GM19395 (cell line): ENCODE measurements at regions not wholly inside any gene's neighbourhood (a gene's known extent, or its start where the extent isn't known, plus 50 kb on each side); places are given as distances from the start of the nearest gene placed in this dataset.
"Not testable (repeated sequence)": the region's sequence is repeated elsewhere in the genome, so short reads cannot be mapped to it uniquely, and the experiment has no call there.

Source experiments
- ATAC-seq: cut with Tn5 transposase; IDR thresholded peaks from one replicate; pipeline ENCODE4 v1.9.1; 2021; ENCODE audit warnings: mild to moderate bottlenecking, moderate library complexity; ENCODE audit not compliant: unreplicated experiment

DNA sequence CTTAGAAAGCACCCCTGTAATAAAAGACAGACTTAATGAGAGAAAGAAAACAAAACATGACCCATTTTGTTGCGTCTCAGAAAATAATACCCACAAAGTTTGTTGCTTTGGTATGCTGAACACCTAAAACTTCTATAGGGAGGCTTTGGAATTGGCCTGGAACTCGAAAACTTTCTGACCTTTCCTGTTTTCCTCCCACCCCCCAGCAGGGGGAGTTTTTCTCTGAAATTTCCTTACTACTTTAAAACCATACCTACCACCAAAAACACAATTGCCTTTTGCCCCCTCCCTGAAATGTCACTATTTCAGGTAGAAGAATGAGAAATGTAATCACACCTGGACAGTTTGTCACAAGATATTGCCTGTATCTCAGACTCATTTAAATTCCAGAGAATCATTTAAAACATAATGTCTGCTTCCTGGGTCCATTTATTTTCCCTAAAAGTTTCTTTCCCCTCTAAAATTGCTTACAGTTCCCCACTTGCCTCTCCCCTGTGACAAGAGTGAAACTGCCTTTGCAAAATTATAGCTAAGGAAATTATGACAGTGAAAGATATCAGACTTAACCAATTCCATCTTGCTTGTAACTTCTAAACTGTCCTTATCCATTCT is 2700.2 kb downstream of the PCDH9 start:
- no peak for ATAC-seq

DNA sequence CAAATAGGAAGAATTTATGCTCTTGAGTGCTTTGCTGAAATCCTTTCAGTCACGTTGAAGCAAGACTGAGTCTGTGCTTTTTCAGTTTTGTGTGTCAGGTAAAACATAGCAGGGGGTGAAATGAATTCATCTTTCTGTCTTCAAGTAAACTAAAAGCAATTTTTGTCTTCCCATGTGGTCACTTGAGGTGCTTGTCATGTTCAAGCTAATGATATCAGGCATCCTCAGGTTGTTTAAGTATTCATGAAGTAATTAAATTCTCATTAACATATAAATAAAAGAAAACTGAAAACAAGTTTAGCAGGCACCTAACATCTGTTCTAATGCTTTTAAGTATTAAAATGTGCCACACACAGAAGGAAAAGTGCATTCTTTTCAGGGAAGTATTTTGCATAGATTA is 2701.3 kb downstream of the PCDH9 start:
- ATAC-seq = no peak

DNA sequence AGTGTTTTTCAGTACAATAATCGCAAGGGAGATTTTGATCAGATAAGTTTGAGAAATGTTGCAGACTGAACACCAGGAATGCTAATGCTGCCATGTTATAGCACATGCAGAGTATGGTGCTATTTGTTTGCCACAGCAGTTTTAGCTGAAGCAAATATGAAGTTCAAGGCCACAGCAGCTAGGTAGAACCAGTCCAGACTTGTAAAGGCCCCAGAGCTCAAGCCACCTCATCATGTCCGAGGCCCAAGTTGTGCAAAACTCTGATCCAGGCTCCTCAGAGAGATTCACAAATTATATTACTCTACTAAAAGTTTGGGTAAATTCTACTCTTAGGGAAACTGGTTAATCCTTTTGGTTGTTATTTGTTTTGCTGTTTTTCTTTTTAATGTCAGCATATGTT is 2702.6 kb downstream of the PCDH9 start:
- ATAC-seq = no peak

- no peak for ATAC-seq
Observed at GRCh38 chr13:64525687-64526086, 2704.4 kb downstream of the PCDH9 start.

GRCh38 chr13:64510747-64511146 is 2719.4 kb downstream of the PCDH9 start:
- no peak for ATAC-seq

DNA sequence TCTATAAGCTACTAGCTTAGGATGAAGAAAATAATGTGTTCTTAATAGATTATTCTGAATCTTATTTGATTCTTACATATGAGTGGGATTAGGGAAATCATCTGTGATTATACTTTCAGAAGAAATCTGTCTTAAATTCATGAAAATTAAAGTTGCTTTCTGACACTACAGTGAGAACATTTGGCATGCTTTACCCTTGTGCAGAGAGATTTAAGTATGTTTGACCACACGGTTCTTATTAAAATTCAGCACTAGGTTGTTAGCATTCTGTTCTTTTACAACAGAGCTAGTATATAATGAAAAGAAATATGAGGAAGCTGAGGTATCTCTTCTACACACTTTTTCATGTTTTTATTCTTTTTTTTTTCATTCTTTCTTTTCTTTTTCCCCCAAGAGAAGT is 2723.9 kb downstream of the PCDH9 start:
- no peak for ATAC-seq

- ATAC-seq = no peak
Observed at GRCh38 chr13:64505336-64505910, 2724.7 kb downstream of the PCDH9 start.

GRCh38 chr13:64488731-64489130 is 2741.4 kb downstream of the PCDH9 start:
- ATAC-seq = no peak

DNA sequence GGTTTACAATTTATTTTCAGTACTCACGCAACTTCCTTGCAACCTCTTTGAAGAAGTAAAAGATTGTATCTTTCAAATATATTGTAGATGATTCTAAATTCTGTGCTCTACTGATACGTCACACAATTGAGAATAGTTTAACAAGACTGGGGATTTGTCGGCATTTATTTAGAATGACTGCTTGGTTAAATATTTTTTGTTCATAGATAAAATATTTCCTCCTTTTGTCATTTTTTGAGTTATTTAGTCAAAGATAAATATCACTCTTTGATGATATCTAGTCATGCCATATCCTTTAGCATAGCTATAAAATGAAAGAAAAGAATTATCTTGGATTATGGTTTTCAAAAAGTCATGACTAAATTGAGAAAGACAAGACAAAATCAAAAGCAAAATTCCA is 2747.8 kb downstream of the PCDH9 start:
- no peak for ATAC-seq

GRCh38 chr13:64480672-64481071 is 2749.5 kb downstream of the PCDH9 start:
- no peak for ATAC-seq

DNA sequence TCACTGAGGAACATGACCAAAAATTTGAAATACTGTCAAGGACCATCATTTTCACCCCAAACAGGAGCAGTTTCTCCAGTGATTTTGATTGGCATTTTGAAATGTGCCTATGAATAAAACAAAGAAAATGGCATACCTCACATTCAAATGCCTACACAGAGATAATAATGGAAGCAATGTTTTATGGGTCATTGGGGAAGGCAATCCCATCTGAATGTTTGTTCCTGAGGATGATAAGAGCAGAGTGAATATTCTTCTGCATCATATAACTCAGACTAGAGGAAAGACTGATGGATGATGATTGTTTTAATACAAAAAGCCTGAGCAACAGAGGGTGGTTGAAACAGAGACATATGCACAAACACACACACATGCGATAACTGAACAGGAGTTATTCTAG is 2749.9 kb downstream of the PCDH9 start:
- no peak for ATAC-seq

DNA sequence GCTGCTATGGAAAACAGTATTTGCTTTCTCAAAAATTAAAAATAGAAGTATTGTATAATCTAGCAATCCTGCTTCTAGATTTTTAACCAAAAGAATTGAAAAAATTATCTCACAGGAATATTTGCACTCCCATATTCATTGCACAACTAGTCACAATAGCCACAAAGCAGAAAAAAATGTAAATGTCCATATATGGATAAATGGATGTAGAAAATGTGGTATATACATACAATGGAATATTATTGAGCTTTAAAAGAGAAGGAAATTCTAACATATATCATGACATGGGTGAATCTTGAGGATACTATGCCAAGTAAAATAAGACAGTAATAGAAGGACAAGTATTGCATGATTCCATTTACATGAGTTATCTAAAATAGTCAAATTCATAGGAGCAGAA is 2753.0 kb downstream of the PCDH9 start:
- ATAC-seq = no peak

GRCh38 chr13:64476041-64476568 is 2754.0 kb downstream of the PCDH9 start:
- not testable (repeated sequence) for ATAC-seq

- ATAC-seq = no peak
Observed at GRCh38 chr13:64471916-64472315, 2758.2 kb downstream of the PCDH9 start.

DNA sequence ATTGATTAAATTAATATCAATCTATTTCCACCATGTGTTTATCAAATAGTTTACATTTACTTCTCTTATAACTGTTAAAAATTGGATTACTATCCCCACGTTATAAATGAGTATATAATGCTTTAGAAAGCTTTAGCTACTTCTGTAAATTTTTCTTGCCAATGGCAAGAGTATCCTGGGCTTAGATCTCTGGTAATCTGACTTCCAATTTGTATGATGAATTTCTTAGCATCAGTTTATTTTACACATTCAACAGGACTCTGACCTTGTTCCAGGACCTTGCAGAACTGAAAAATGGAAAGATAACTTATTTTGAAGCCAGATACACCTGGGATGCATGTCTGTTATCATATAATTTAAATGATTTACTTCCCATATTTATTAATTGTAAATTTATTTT is 2759.4 kb downstream of the PCDH9 start:
- ATAC-seq = no peak

DNA sequence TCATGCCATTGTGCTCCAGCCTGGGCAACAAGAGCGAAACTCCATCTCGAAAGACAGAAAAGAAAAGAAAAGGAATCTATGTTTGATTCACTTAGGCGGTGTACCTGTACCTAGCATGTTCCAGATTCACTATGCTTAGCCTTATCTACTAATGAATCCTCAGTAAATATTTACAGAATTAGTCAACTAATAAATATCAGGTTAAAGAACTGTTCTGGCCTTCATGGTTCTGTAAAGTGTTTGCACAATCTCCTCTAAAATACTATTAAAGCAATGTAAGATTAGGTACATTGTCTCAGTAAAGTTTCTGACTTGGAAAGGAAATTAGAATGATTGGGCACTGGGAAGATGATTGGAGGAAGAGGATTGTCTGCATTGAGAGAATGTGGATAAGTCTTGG is 2770.4 kb downstream of the PCDH9 start:
- ATAC-seq = no peak

- no peak for ATAC-seq
Observed at GRCh38 chr13:64457976-64458375, 2772.2 kb downstream of the PCDH9 start.

DNA sequence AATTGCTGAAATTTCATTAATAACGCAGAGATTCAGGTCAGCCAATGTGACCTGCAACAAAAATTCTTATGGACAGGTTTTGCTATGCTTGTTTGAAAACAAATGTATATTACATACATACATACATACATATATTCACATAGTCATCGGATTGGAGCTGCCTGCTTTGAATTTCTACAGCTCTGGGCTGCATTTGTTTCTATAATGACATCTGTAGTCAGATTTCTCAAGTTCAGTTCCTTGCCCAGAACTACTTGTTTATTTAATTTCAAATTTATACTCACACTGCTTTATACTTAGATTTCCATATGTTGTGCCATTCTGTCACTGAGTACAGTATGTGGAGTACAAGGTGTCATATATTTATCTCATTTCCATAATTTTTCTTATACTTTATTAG is 2775.0 kb downstream of the PCDH9 start:
- no peak for ATAC-seq

DNA sequence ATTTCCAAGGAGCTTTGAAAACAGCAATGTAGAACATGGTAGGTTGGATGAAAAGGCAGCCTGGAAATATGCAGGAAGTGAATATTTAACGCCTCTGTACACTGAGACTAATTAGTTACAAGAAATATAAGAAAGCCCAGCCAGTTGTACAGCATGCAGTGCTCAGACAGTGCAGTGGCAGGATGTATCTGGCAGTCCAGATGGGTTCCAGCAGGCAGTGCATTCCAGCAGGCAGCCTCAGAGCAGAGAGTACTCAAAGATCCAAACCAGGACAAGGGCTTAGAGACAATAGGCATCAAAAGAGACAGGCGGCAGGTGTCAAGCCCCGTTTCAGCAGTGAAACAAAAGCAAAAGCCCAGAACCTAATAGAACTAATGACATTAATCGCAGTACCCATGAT is 2776.3 kb downstream of the PCDH9 start:
- ATAC-seq = no peak

DNA sequence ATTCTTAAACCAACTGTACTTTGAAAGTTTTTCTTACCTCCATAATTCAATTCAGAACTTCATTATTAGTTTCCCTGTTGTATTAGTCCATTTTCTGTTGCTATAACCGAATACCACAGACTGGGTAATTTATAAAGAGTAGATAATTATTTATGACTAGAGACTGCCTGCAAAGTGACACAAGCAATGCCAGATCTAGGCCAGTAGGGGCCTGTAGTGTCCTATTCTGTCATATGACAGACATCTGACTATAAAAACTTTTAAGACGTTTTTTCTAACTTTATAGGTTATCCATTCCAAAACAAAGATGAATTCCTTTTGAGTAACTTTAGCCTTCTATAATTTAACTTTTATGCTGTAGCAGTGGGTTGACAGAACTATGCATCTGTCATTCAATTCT is 2783.8 kb downstream of the PCDH9 start:
- ATAC-seq = no peak

GRCh38 chr13:64441740-64442139 is 2788.4 kb downstream of the PCDH9 start:
- ATAC-seq = no peak

DNA sequence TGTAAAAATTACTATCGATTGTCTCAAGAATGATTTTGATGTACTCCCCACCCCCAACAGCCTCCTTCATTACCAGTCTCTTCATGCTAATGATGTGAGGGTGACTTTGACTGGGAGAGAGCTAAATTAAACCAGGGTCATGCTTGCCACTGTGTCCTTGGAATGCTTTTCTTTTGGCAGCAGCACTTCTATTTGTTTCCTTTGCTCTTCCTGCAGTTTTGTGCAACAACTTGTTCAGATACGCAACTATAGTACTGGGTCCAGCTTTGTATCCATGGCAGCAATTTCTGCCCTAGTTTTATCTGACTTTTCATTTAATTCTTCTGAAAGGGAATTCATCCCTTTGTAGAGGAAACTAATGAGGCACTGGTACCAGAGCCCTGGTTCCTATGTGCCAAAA is 2792.1 kb downstream of the PCDH9 start:
- ATAC-seq = no peak

DNA sequence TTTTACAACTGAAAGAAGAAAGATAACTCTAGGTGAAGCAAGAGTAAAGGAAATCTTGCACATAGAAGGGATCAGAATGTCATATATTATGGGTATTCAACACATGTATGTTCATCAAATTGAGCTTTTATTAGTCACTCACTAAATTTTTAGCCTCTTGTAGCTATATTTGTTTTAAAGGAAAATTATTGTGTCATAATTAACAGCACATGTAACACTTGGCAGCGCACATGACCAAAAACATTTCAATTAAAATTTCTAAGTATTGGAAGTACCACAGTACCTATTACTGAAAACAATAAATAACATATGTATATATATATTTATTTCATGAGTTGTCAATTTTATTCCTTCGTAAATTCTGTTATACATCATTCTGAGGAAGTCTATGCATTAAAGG is 2800.4 kb downstream of the PCDH9 start:
- no peak for ATAC-seq
